ENCODE measurements at regions not wholly inside any gene's neighbourhood (a gene's known extent, or its start where the extent isn't known, plus 50 kb on each side); places are given as distances from the start of the nearest gene placed in this dataset.
A peak's percentile ranks its signal among the peaks of the same experiment; 100 is the strongest.

DNA sequence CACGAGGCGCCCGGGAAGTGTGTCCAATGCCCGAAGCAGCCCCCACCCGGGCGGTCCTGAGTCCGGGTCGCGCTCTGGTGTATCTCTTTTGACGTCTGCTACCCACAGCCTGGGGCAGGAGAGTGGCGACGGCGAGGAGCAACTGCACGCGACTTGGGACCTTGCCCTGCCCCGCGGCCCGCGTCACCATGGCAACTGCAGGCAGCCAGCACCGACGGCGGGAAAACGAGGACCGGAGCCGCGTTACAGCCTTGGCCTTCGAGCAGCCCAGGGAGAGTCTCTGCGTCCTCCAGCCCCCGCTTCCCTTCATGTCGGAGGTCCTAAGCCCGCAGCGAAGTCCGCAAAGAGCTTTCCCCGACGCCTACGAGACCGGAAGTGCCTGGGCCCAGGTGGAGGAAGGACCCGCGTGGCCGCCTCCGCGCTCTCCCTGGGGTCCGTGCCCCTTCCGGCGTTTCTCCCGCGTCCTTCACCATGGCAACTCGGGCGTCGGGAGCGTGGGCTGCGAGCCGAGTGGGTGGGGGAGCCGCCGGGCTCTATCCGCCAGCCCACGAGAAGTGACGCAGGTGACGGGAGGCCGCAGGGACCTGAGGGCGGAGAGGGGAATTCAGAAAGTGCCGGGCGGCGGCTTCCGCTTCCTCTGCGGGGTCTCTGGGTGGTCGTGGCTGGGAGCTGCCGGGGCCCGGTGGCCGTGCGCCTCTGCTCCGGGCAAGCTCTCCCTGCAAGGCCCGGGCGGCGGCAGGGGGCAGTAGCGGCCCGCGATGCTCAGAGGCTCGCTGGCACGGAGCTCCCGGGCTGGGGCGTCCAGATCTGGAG lies 88.6 kb upstream of the TGM3 start (continued):
- TF ChIP-seq, protein P1, sequence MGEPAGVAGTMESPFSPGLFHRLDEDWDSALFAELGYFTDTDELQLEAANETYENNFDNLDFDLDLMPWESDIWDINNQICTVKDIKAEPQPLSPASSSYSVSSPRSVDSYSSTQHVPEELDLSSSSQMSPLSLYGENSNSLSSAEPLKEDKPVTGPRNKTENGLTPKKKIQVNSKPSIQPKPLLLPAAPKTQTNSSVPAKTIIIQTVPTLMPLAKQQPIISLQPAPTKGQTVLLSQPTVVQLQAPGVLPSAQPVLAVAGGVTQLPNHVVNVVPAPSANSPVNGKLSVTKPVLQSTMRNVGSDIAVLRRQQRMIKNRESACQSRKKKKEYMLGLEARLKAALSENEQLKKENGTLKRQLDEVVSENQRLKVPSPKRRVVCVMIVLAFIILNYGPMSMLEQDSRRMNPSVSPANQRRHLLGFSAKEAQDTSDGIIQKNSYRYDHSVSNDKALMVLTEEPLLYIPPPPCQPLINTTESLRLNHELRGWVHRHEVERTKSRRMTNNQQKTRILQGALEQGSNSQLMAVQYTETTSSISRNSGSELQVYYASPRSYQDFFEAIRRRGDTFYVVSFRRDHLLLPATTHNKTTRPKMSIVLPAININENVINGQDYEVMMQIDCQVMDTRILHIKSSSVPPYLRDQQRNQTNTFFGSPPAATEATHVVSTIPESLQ (CRISPR knock-in tag; conservative IDR thresholded peaks at IDR 0.05), result peak; percentile 39; the same call in 1 of the 2 replicates
- no peak; the same call in 1 of the 2 replicates for TF ChIP-seq HNF4G (IDR thresholded peaks at IDR 0.05; ENCODE audit: borderline replicate concordance, low read depth, low read length)
- no peak; the same call in 1 of the 2 replicates for TF ChIP-seq HNF4G (CRISPR knock-in tag; IDR thresholded peaks at IDR 0.05; ENCODE audit: borderline replicate concordance, low read depth)
- TF ChIP-seq NFRKB (IDR thresholded peaks at IDR 0.05), result no peak
- TF ChIP-seq, protein P2, sequence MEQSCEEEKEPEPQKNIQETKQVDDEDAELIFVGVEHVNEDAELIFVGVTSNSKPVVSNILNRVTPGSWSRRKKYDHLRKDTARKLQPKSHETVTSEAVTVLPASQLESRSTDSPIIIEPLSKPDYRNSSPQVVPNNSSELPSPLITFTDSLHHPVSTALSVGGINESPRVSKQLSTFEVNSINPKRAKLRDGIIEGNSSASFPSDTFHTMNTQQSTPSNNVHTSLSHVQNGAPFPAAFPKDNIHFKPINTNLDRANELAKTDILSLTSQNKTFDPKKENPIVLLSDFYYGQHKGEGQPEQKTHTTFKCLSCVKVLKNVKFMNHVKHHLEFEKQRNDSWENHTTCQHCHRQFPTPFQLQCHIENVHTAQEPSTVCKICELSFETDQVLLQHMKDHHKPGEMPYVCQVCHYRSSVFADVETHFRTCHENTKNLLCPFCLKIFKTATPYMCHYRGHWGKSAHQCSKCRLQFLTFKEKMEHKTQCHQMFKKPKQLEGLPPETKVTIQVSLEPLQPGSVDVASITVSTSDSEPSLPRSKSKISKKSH (CRISPR knock-in tag; IDR thresholded peaks at IDR 0.05; ENCODE audit: borderline replicate concordance), result peak; percentile 56; the same call in 1 of the 2 replicates
- TF ChIP-seq PCBP1 (IDR thresholded peaks at IDR 0.05; ENCODE audit: borderline replicate concordance, low read depth, low read length), result no peak
- TF ChIP-seq, protein P3, sequence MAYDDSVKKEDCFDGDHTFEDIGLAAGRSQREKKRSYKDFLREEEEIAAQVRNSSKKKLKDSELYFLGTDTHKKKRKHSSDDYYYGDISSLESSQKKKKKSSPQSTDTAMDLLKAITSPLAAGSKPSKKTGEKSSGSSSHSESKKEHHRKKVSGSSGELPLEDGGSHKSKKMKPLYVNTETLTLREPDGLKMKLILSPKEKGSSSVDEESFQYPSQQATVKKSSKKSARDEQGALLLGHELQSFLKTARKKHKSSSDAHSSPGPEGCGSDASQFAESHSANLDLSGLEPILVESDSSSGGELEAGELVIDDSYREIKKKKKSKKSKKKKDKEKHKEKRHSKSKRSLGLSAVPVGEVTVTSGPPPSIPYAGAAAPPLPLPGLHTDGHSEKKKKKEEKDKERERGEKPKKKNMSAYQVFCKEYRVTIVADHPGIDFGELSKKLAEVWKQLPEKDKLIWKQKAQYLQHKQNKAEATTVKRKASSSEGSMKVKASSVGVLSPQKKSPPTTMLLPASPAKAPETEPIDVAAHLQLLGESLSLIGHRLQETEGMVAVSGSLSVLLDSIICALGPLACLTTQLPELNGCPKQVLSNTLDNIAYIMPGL (CRISPR knock-in tag; IDR thresholded peaks at IDR 0.05; ENCODE audit: borderline replicate concordance in 1 of 2, low read depth in 1 of 2), result peak; percentile 63 to 91
- TF ChIP-seq MAZ (IDR thresholded peaks at IDR 0.05; ENCODE audit: borderline replicate concordance, low read depth, low read length), result 0 out of 2 replicates have a peak, but pooled peaks have one; percentile 34
- peak; percentile 70 for TF ChIP-seq MAZ (CRISPR knock-in tag; IDR thresholded peaks at IDR 0.05; ENCODE audit: low read depth)
- TF ChIP-seq MED13 (CRISPR knock-in tag; IDR thresholded peaks at IDR 0.05), result no peak
- TF ChIP-seq ZNF10 (CRISPR knock-in tag; IDR thresholded peaks at IDR 0.05; ENCODE audit: borderline replicate concordance, low read depth), result no peak
- TF ChIP-seq, protein P4, sequence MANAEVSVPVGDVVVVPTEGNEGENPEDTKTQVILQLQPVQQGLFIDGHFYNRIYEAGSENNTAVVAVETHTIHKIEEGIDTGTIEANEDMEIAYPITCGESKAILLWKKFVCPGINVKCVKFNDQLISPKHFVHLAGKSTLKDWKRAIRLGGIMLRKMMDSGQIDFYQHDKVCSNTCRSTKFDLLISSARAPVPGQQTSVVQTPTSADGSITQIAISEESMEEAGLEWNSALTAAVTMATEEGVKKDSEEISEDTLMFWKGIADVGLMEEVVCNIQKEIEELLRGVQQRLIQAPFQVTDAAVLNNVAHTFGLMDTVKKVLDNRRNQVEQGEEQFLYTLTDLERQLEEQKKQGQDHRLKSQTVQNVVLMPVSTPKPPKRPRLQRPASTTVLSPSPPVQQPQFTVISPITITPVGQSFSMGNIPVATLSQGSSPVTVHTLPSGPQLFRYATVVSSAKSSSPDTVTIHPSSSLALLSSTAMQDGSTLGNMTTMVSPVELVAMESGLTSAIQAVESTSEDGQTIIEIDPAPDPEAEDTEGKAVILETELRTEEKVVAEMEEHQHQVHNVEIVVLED (CRISPR knock-in tag; IDR thresholded peaks at IDR 0.05; ENCODE audit: borderline replicate concordance), result no peak; the same call in 1 of the 2 replicates
- TF ChIP-seq, protein P5, sequence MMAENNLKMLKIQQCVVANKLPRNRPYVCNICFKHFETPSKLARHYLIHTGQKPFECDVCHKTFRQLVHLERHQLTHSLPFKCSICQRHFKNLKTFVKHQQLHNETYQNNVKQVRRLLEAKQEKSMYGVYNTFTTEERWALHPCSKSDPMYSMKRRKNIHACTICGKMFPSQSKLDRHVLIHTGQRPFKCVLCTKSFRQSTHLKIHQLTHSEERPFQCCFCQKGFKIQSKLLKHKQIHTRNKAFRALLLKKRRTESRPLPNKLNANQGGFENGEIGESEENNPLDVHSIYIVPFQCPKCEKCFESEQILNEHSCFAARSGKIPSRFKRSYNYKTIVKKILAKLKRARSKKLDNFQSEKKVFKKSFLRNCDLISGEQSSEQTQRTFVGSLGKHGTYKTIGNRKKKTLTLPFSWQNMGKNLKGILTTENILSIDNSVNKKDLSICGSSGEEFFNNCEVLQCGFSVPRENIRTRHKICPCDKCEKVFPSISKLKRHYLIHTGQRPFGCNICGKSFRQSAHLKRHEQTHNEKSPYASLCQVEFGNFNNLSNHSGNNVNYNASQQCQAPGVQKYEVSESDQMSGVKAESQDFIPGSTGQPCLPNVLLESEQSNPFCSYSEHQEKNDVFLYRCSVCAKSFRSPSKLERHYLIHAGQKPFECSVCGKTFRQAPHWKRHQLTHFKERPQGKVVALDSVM (CRISPR knock-in tag; IDR thresholded peaks at IDR 0.05), result no peak
- no peak for TF ChIP-seq SP1 (IDR thresholded peaks at IDR 0.05)
- 0 out of 2 replicates have a peak, but pooled peaks have one; percentile 9 for TF ChIP-seq SP1 (CRISPR knock-in tag; IDR thresholded peaks at IDR 0.05)
- no peak for TF ChIP-seq DPF2 (CRISPR knock-in tag; IDR thresholded peaks at IDR 0.05; ENCODE audit: borderline replicate concordance, low read depth)
- TF ChIP-seq ZNF256 (CRISPR knock-in tag; conservative IDR thresholded peaks at IDR 0.05), result no peak
- TF ChIP-seq SP2 (CRISPR knock-in tag; IDR thresholded peaks at IDR 0.05), result peak; percentile 63
- TF ChIP-seq SP140L (CRISPR knock-in tag; IDR thresholded peaks at IDR 0.05; ENCODE audit: borderline replicate concordance), result no peak

Measured in HepG2 (cell line).